ENCODE measurements at regions not wholly inside any gene's neighbourhood (a gene's known extent, or its start where the extent isn't known, plus 50 kb on each side); places are given as distances from the start of the nearest gene placed in this dataset.

DNA sequence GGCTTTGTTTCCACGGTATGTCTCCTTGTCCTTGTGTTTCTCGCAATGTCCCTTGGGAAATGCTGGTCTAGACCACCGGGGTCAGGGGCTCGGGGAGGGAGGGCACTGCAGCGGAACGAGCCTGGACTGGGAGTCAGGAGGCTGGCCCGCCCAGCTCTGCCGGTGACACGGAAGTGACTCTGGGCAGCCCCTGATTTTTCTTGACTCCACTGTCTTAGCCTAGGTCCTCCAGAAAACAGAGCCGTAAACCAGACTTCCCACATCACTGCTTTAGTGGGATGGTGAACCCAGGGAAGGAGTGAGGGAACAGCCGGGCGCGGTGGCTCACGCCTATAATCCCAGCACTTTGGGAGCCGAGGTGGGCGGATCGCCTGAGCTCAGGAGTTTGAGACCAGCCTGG is 144.2 kb downstream of the ASB1 start:
- TF ChIP-seq SUZ12 (IDR thresholded peaks at IDR 0.05; ENCODE audit: extremely low read depth, insufficient read depth, insufficient read length) = no peak
- no peak for TF ChIP-seq YY1 (IDR thresholded peaks at IDR 0.05; ENCODE audit: insufficient read depth, insufficient read length)
- TF ChIP-seq ZNF274 (IDR thresholded peaks at IDR 0.05; ENCODE audit: low read depth, low read length) = no peak

All from NT2/D1 (cell line).